Esophagus muscularis mucosa (tissue), 4 donors: ENCODE measurements at regions not wholly inside any gene's neighbourhood (a gene's known extent, or its start where the extent isn't known, plus 50 kb on each side); places are given as distances from the start of the nearest gene placed in this dataset.

Experiments
- EP300 ChIP-seq: sonication (generic); formaldehyde crosslinking; IDR thresholded peaks from one replicate; pipeline ENCODE4 v1.6.1; 2017; ENCODE audit warnings: antibody characterized with exemption
- POLR2A ChIP-seq: fragments of 450-650 bp; IDR thresholded peaks from one replicate; pipeline ENCODE4 v1.6.1; 2017; ENCODE audit warnings: antibody characterized with exemption, moderate library complexity, mild to moderate bottlenecking, low read depth
- TF ChIP-seq, protein P1 (sequence below), 3 experiments: fragments of 200-600 bp in 2 of 3; fragments of 450-650 bp in 1 of 3; sonication (generic) in 2 of 3; IDR thresholded peaks; one replicate each; pipeline ENCODE4 v1.5.1; 2017 to 2019; ENCODE audit warnings: antibody characterized with exemption in 3 of 3, mild to moderate bottlenecking in 2 of 3, moderate library complexity in 1 of 3

DNA sequence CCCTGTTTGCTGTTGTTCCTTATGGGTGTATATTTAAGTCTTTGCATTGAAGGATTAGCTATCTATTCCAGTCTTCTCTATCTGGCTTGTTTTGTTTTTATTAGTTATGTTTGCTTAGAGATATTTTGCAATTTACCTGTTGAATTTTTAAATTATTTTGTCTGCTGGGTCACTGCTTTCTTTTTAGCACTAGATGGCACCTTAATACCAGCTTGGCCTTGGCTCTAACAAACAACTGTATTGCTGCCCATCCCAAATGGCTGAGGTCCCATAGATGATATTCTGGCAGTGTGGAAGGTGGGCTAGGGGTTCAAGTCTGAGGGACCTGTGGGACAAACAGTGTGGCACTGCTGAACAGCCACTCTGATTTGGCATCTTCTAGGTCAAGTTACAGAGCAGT, 144.0 kb upstream of the FBXO33 start:
- TF ChIP-seq POLR2A (no peak), EP300 (no peak)
- TF ChIP-seq, protein P1, sequence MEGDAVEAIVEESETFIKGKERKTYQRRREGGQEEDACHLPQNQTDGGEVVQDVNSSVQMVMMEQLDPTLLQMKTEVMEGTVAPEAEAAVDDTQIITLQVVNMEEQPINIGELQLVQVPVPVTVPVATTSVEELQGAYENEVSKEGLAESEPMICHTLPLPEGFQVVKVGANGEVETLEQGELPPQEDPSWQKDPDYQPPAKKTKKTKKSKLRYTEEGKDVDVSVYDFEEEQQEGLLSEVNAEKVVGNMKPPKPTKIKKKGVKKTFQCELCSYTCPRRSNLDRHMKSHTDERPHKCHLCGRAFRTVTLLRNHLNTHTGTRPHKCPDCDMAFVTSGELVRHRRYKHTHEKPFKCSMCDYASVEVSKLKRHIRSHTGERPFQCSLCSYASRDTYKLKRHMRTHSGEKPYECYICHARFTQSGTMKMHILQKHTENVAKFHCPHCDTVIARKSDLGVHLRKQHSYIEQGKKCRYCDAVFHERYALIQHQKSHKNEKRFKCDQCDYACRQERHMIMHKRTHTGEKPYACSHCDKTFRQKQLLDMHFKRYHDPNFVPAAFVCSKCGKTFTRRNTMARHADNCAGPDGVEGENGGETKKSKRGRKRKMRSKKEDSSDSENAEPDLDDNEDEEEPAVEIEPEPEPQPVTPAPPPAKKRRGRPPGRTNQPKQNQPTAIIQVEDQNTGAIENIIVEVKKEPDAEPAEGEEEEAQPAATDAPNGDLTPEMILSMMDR (IDR thresholded peaks at IDR 0.05) = no peak
